ENCODE measurements at regions not wholly inside any gene's neighbourhood (a gene's known extent, or its start where the extent isn't known, plus 50 kb on each side); places are given as distances from the start of the nearest gene placed in this dataset.

- no peaks in the 10 kb centered on the region for H3K36me3 ChIP-seq (ENCODE audit: control insufficient read depth, insufficient read depth, low read length)
- TF ChIP-seq, protein P1, sequence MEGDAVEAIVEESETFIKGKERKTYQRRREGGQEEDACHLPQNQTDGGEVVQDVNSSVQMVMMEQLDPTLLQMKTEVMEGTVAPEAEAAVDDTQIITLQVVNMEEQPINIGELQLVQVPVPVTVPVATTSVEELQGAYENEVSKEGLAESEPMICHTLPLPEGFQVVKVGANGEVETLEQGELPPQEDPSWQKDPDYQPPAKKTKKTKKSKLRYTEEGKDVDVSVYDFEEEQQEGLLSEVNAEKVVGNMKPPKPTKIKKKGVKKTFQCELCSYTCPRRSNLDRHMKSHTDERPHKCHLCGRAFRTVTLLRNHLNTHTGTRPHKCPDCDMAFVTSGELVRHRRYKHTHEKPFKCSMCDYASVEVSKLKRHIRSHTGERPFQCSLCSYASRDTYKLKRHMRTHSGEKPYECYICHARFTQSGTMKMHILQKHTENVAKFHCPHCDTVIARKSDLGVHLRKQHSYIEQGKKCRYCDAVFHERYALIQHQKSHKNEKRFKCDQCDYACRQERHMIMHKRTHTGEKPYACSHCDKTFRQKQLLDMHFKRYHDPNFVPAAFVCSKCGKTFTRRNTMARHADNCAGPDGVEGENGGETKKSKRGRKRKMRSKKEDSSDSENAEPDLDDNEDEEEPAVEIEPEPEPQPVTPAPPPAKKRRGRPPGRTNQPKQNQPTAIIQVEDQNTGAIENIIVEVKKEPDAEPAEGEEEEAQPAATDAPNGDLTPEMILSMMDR (IDR thresholded peaks at IDR 0.05; ENCODE audit: insufficient read depth, low read length, poor library complexity, severe bottlenecking): no peak
- H3K4me3 ChIP-seq (replicated peaks; ENCODE audit: low read depth, low read length): no peak overlapping the region
- DNase-seq (ENCODE audit: extremely low read depth, insufficient read length): no peak
- no peaks in the 10 kb centered on the region for H3K27me3 ChIP-seq (replicated peaks; ENCODE audit: control insufficient read depth, insufficient read depth, low read length)
These were observed 371.7 kb downstream of the LIG4 start for GRCh38 chr13:107843681-107844080.

DNA sequence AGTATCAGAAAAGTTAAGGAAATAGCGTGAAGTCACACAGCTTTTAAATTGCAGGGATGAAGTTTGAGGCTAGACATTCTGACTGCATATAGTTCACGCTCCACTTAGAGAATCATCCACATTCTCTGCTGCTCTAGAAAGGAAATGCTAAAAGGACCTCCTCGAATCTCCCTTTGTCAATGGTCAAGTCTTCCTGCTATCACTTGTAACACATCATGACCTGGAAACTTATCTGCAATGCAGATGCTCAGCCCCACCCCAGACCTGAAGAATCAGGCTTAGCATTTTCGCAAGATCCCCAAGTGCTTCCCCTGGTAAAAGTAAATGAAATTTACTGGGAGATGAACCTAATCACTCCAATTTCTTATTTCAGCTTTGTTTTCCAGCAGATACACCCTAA, 372.1 kb downstream of the LIG4 start:
- Histone ChIP-seq H3K27me3 (replicated peaks; ENCODE audit: control insufficient read depth, insufficient read depth, low read length) (no peaks in the 10 kb centered on the region), H3K4me3 (replicated peaks; ENCODE audit: low read depth, low read length) (no peak overlapping the region), H3K36me3 (ENCODE audit: control insufficient read depth, insufficient read depth, low read length) (no peaks in the 10 kb centered on the region)
- TF ChIP-seq, protein P1 (IDR thresholded peaks at IDR 0.05; ENCODE audit: insufficient read depth, low read length, poor library complexity, severe bottlenecking): no peak
- DNase-seq (ENCODE audit: extremely low read depth, insufficient read length): no peak

GRCh38 chr13:107842562-107843180, 372.7 kb downstream of the LIG4 start:
- Histone ChIP-seq H3K4me3 (replicated peaks; ENCODE audit: low read depth, low read length) (no peak overlapping the region), H3K36me3 (ENCODE audit: control insufficient read depth, insufficient read depth, low read length) (no peaks in the 10 kb centered on the region), H3K27me3 (replicated peaks; ENCODE audit: control insufficient read depth, insufficient read depth, low read length) (no peaks in the 10 kb centered on the region)
- TF ChIP-seq, protein P1 (IDR thresholded peaks at IDR 0.05; ENCODE audit: insufficient read depth, low read length, poor library complexity, severe bottlenecking): no peak
- no peak for DNase-seq (ENCODE audit: extremely low read depth, insufficient read length)

DNA sequence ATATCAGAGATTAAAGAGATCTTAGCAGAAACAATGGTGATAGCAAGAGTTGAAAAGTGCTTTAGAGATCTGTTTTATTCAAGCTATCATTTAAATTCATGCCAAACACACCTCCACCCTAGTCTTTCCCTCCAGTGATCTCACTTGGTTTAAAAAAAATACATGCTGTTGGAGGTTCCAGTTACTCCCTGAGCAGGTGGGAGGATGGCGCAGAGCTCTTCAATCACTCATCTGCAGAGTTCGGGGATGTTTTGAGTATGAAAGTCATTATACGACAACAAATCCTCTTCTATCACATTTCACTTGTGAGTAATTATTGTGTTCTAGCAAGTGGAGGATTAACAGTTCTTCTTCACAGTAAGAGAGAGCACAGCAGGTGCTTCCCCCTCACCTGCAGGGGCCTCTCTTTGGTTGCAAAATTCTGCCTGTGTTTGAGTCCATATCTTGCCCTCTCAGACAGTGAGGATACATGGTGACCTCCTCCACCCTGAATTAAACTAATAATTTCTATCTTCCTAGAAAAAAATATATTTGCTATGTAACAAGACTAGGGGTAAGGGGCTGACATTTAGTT, 376.7 kb downstream of the LIG4 start:
- no peak for DNase-seq (ENCODE audit: extremely low read depth, insufficient read length)

GRCh38 chr13:107836685-107837084, 378.7 kb downstream of the LIG4 start:
- Histone ChIP-seq H3K27me3 (replicated peaks; ENCODE audit: control insufficient read depth, insufficient read depth, low read length) (no peaks in the 10 kb centered on the region), H3K36me3 (ENCODE audit: control insufficient read depth, insufficient read depth, low read length) (no peaks in the 10 kb centered on the region), H3K4me3 (replicated peaks; ENCODE audit: low read depth, low read length) (no peak overlapping the region)
- no peak for DNase-seq (ENCODE audit: extremely low read depth, insufficient read length)
- TF ChIP-seq, protein P1 (IDR thresholded peaks at IDR 0.05; ENCODE audit: insufficient read depth, low read length, poor library complexity, severe bottlenecking): no peak

More for the DNA sequence above, 376.7 kb downstream of the LIG4 start:
- H3K27me3 ChIP-seq (replicated peaks; ENCODE audit: control insufficient read depth, insufficient read depth, low read length): no peaks in the 10 kb centered on the region
- TF ChIP-seq, protein P1 (IDR thresholded peaks at IDR 0.05; ENCODE audit: insufficient read depth, low read length, poor library complexity, severe bottlenecking): no peak
- H3K4me3 ChIP-seq (replicated peaks; ENCODE audit: low read depth, low read length): no peak overlapping the region
- no peaks in the 10 kb centered on the region for H3K36me3 ChIP-seq (ENCODE audit: control insufficient read depth, insufficient read depth, low read length)
